ENCODE measurements at regions not wholly inside any gene's neighbourhood (a gene's known extent, or its start where the extent isn't known, plus 50 kb on each side); places are given as distances from the start of the nearest gene placed in this dataset.
"Not testable (repeated sequence)": the region's sequence is repeated elsewhere in the genome, so short reads cannot be mapped to it uniquely, and the experiment has no call there.

- no peak for DNase-seq (ENCODE audit: low spot score)
Measured at GRCh38 chr10:101280511-101280910, 51.2 kb upstream of the LBX1 start.

GRCh38 chr10:101280921-101281320 is 51.7 kb upstream of the LBX1 start:
- not testable (repeated sequence) for DNase-seq (ENCODE audit: low spot score)

- DNase-seq (ENCODE audit: low spot score): no peak
Measured at GRCh38 chr10:101282947-101283346, 53.7 kb upstream of the LBX1 start.

- no peak for DNase-seq (ENCODE audit: low spot score)
Measured at GRCh38 chr10:101283762-101284100, 54.5 kb upstream of the LBX1 start.

GRCh38 chr10:101284101-101284743 is 55.0 kb upstream of the LBX1 start:
- DNase-seq (ENCODE audit: low spot score): no peak

- DNase-seq (ENCODE audit: low spot score): no peak
Measured at GRCh38 chr10:101284744-101285463, 55.6 kb upstream of the LBX1 start.

- DNase-seq (ENCODE audit: low spot score): no peak
Measured at GRCh38 chr10:101285519-101286070, 56.3 kb upstream of the LBX1 start.

- DNase-seq (ENCODE audit: low spot score): no peak
Measured at GRCh38 chr10:101286248-101287046, 57.2 kb upstream of the LBX1 start.

GRCh38 chr10:101287183-101287996 is 58.1 kb upstream of the LBX1 start:
- no peak for DNase-seq (ENCODE audit: low spot score)

- no peak for DNase-seq (ENCODE audit: low spot score)
Measured at GRCh38 chr10:101287997-101288635, 58.9 kb upstream of the LBX1 start.

GRCh38 chr10:101289541-101289940 is 60.3 kb upstream of the LBX1 start:
- no peak for DNase-seq (ENCODE audit: low spot score)

GRCh38 chr10:101290431-101290830 is 61.2 kb upstream of the LBX1 start:
- no peak for DNase-seq (ENCODE audit: low spot score)

GRCh38 chr10:101290881-101291280 is 61.6 kb upstream of the LBX1 start:
- no peak for DNase-seq (ENCODE audit: low spot score)

GRCh38 chr10:101291331-101292193 is 62.3 kb upstream of the LBX1 start:
- DNase-seq (ENCODE audit: low spot score): peak; percentile 26

GRCh38 chr10:101292194-101293006 is 61.6 kb upstream of the BTRC start:
- no peak for DNase-seq (ENCODE audit: low spot score)

GRCh38 chr10:101293007-101293723 is 60.8 kb upstream of the BTRC start:
- DNase-seq (ENCODE audit: low spot score): no peak

- no peak for DNase-seq (ENCODE audit: low spot score)
Measured at GRCh38 chr10:101294109-101294508, 59.9 kb upstream of the BTRC start.

GRCh38 chr10:101295261-101295660 is 58.7 kb upstream of the BTRC start:
- DNase-seq (ENCODE audit: low spot score): no peak
